ENCODE measurements at regions not wholly inside any gene's neighbourhood (a gene's known extent, or its start where the extent isn't known, plus 50 kb on each side); places are given as distances from the start of the nearest gene placed in this dataset.

- DNase-seq (no peak), ATAC-seq (no peak)
- Histone ChIP-seq H3K4me1 (no peaks in the 10 kb centered on the region), H3K36me3 (no peaks in the 10 kb centered on the region), H3K27me3 (no peaks in the 10 kb centered on the region), H3K4me3 (no peak overlapping the region), H3K9me3 (no peaks in the 10 kb centered on the region), H3K27ac (no peak overlapping the region)
- in situ Hi-C loops (cut with MboI; ENCODE audit: low sequenced_read_pairs in 4 of 4), result no loop called here
- intact Hi-C loops (cut with DNase I; ENCODE audit: low total_unique reads), result no loop called here
- no peak for TF ChIP-seq POLR2A (IDR thresholded peaks at IDR 0.05)
- no peak for TF ChIP-seq CTCF (IDR thresholded peaks at IDR 0.05 in 4 of 5, conservative IDR thresholded peaks at IDR 0.05 in 1 of 5)
Measured at GRCh38 chr2:53018825-53019425, 748.7 kb upstream of the CHAC2 start.

GRCh38 chr2:53006980-53007379, 760.6 kb upstream of the CHAC2 start:
- Histone ChIP-seq H3K36me3 (no peaks in the 10 kb centered on the region), H3K9me3 (no peaks in the 10 kb centered on the region), H3K4me3 (no peak overlapping the region), H3K4me1 (no peaks in the 10 kb centered on the region), H3K27me3 (no peaks in the 10 kb centered on the region), H3K27ac (no peak overlapping the region)
- TF ChIP-seq POLR2A (IDR thresholded peaks at IDR 0.05) (no peak), CTCF (IDR thresholded peaks at IDR 0.05 in 4 of 5, conservative IDR thresholded peaks at IDR 0.05 in 1 of 5) (no peak)
- in situ Hi-C loops (cut with MboI; ENCODE audit: low sequenced_read_pairs in 4 of 4), result no loop called here
- no peak for DNase-seq
- no peak for ATAC-seq
- intact Hi-C loops (cut with DNase I; ENCODE audit: low total_unique reads), result no loop called here

GRCh38 chr2:53004413-53004812, 763.2 kb upstream of the CHAC2 start:
- Histone ChIP-seq H3K27me3 (no peaks in the 10 kb centered on the region), H3K4me1 (no peaks in the 10 kb centered on the region), H3K4me3 (no peak overlapping the region), H3K27ac (no peak overlapping the region), H3K36me3 (no peaks in the 10 kb centered on the region), H3K9me3 (no peaks in the 10 kb centered on the region)
- TF ChIP-seq CTCF (IDR thresholded peaks at IDR 0.05 in 4 of 5, conservative IDR thresholded peaks at IDR 0.05 in 1 of 5) (no peak), POLR2A (IDR thresholded peaks at IDR 0.05) (no peak)
- in situ Hi-C loops (cut with MboI; ENCODE audit: low sequenced_read_pairs in 4 of 4), result no loop called here
- DNase-seq (no peak), ATAC-seq (no peak)
- intact Hi-C loops (cut with DNase I; ENCODE audit: low total_unique reads), result no loop called here

- Histone ChIP-seq H3K4me1 (no peaks in the 10 kb centered on the region), H3K36me3 (no peaks in the 10 kb centered on the region), H3K27ac (no peak overlapping the region), H3K4me3 (no peak overlapping the region), H3K27me3 (no peaks in the 10 kb centered on the region), H3K9me3 (no peaks in the 10 kb centered on the region)
- no peak for DNase-seq
- TF ChIP-seq CTCF (IDR thresholded peaks at IDR 0.05 in 4 of 5, conservative IDR thresholded peaks at IDR 0.05 in 1 of 5), result no peak
- no peak for TF ChIP-seq POLR2A (IDR thresholded peaks at IDR 0.05)
- no peak for ATAC-seq
- in situ Hi-C loops (cut with MboI; ENCODE audit: low sequenced_read_pairs in 4 of 4), result no loop called here
- intact Hi-C loops (cut with DNase I; ENCODE audit: low total_unique reads), result no loop called here
Measured at GRCh38 chr2:52995424-52995823, 772.2 kb upstream of the CHAC2 start.

Data from gastrocnemius medialis (tissue), 4 donors.